Breast epithelium (tissue), 3 donors: ENCODE measurements at regions not wholly inside any gene's neighbourhood (a gene's known extent, or its start where the extent isn't known, plus 50 kb on each side); places are given as distances from the start of the nearest gene placed in this dataset.

ENCODE experiments used
- CTCF ChIP-seq, 3 donors: fragments of 450-650 bp; IDR thresholded peaks; one replicate each; pipeline ENCODE4 v1.5.1; 2016 to 2017; ENCODE audit warnings: antibody characterized with exemption in 3 of 3, mild to moderate bottlenecking in 3 of 3, moderate library complexity in 3 of 3
- POLR2A ChIP-seq: fragments of 450-650 bp; IDR thresholded peaks from one replicate; pipeline ENCODE4 v1.6.1; 2016; ENCODE audit warnings: antibody characterized with exemption, mild to moderate bottlenecking, moderate library complexity
- POLR2AphosphoS5 ChIP-seq, 3 donors: sonication (generic); formaldehyde crosslinking; IDR thresholded peaks; one replicate each; pipeline ENCODE4 v1.6.1; 2017; ENCODE audit warnings: antibody characterized with exemption in 3 of 3

GRCh38 chr10:64174666-64175255 lies 653.6 kb downstream of the REEP3 start:
- TF ChIP-seq POLR2AphosphoS5 (IDR thresholded peaks at IDR 0.05): no peak
- no peak for TF ChIP-seq POLR2A
- no peak for TF ChIP-seq CTCF (IDR thresholded peaks at IDR 0.05)
